ENCODE measurements at regions not wholly inside any gene's neighbourhood (a gene's known extent, or its start where the extent isn't known, plus 50 kb on each side); places are given as distances from the start of the nearest gene placed in this dataset.

DNA sequence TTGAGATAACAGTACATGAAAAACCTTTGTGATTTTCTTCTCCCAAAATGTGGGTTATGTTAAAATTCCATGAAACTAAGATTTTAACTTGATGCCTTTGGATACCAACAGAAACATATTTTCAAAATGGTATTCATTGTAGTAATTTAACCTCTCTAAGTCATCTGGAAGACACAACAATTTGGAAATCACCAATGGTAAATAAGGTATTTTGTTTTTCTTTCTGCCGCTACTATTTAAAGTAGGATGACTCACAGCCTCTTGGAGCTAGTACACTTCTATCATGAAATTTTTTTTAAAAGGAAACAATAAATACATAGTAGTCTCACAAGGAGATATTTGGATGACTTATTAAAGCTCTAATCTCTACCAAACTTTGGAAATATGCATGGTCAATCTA, 291.6 kb upstream of the VEPH1 start:
- TF ChIP-seq, protein P1, sequence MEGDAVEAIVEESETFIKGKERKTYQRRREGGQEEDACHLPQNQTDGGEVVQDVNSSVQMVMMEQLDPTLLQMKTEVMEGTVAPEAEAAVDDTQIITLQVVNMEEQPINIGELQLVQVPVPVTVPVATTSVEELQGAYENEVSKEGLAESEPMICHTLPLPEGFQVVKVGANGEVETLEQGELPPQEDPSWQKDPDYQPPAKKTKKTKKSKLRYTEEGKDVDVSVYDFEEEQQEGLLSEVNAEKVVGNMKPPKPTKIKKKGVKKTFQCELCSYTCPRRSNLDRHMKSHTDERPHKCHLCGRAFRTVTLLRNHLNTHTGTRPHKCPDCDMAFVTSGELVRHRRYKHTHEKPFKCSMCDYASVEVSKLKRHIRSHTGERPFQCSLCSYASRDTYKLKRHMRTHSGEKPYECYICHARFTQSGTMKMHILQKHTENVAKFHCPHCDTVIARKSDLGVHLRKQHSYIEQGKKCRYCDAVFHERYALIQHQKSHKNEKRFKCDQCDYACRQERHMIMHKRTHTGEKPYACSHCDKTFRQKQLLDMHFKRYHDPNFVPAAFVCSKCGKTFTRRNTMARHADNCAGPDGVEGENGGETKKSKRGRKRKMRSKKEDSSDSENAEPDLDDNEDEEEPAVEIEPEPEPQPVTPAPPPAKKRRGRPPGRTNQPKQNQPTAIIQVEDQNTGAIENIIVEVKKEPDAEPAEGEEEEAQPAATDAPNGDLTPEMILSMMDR (IDR thresholded peaks at IDR 0.05; ENCODE audit: insufficient read depth, low read length): no peak
- TF ChIP-seq POLR2AphosphoS5 (IDR thresholded peaks at IDR 0.05; ENCODE audit: low read depth): no peak
- TF ChIP-seq, protein P2, sequence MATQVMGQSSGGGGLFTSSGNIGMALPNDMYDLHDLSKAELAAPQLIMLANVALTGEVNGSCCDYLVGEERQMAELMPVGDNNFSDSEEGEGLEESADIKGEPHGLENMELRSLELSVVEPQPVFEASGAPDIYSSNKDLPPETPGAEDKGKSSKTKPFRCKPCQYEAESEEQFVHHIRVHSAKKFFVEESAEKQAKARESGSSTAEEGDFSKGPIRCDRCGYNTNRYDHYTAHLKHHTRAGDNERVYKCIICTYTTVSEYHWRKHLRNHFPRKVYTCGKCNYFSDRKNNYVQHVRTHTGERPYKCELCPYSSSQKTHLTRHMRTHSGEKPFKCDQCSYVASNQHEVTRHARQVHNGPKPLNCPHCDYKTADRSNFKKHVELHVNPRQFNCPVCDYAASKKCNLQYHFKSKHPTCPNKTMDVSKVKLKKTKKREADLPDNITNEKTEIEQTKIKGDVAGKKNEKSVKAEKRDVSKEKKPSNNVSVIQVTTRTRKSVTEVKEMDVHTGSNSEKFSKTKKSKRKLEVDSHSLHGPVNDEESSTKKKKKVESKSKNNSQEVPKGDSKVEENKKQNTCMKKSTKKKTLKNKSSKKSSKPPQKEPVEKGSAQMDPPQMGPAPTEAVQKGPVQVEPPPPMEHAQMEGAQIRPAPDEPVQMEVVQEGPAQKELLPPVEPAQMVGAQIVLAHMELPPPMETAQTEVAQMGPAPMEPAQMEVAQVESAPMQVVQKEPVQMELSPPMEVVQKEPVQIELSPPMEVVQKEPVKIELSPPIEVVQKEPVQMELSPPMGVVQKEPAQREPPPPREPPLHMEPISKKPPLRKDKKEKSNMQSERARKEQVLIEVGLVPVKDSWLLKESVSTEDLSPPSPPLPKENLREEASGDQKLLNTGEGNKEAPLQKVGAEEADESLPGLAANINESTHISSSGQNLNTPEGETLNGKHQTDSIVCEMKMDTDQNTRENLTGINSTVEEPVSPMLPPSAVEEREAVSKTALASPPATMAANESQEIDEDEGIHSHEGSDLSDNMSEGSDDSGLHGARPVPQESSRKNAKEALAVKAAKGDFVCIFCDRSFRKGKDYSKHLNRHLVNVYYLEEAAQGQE (IDR thresholded peaks at IDR 0.05; ENCODE audit: insufficient replicate concordance, low read depth): no peak
- TF ChIP-seq GABPA (IDR thresholded peaks at IDR 0.05; ENCODE audit: low read depth): no peak
- TF ChIP-seq SPI1 (IDR thresholded peaks at IDR 0.05; ENCODE audit: borderline replicate concordance, low read depth): no peak

All from HL-60 (cell line).